ENCODE measurements at regions not wholly inside any gene's neighbourhood (a gene's known extent, or its start where the extent isn't known, plus 50 kb on each side); places are given as distances from the start of the nearest gene placed in this dataset.
A peak's percentile ranks its signal among the peaks of the same experiment; 100 is the strongest.

DNA sequence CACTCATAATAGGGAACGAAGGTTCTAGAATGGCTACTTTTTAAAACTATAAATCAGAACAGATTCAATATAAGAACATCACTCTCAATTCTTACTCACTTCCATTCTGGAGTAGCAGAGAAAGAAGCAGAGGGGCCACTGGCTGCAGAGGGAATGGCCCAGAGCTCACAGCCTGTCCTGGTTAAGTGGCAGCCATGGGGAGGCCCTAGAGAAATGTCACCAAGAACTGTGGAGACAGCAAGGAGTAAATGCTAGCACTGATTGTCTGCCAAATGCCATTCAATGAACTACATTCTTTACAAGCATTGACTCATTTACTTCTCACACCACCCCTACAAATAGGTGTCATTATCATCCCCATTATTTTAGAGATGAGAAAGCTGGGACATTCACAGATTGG, 74.6 kb upstream of the KCNMA1 start:
- Histone ChIP-seq H3K4me3 (no peak overlapping the region), H3K27ac (ENCODE audit: low read depth) (no peak overlapping the region), H3K79me2 (replicated peaks; ENCODE audit: insufficient read depth) (no peaks in the 10 kb centered on the region), H3K27me3 (ENCODE audit: insufficient read depth) (no peaks in the 10 kb centered on the region), H3F3A (replicated peaks; ENCODE audit: low read depth) (no peaks in the 10 kb centered on the region; the same call in 1 of the 2 replicates), H3K9me2 (ENCODE audit: insufficient read depth) (peaks cover 6% of the 10 kb centered on the region), H4K20me1 (replicated peaks; ENCODE audit: insufficient read depth) (no peaks in the 10 kb centered on the region), H3K36me3 (ENCODE audit: insufficient read depth) (no peaks in the 10 kb centered on the region; the same call in 1 of the 2 replicates), H3K4me2 (peak overlapping the region; percentile 45; the same call in 1 of the 2 replicates), H2AFZ (peak overlapping the region; percentile 94; the same call in 1 of the 2 replicates), H3K4me1 (ENCODE audit: insufficient read depth) (peaks cover 42% of the 10 kb centered on the region)
- Mint-ChIP-seq H3K27ac (no peak overlapping the region), H3K4me3 (no peak overlapping the region; the same call in 2 of the 3 replicates), H3K36me3 (ENCODE audit: low read depth) (no peaks in the 10 kb centered on the region), H3K9me3 (no peaks in the 10 kb centered on the region), H3K27me3 (ENCODE audit: insufficient read depth, low read depth, poor library complexity) (peaks cover 22% of the 10 kb centered on the region), H3K4me1 (peaks cover 42% of the 10 kb centered on the region)
- TF ChIP-seq JUNB (IDR thresholded peaks at IDR 0.05; ENCODE audit: unreplicated experiment) (no peak), ZNF114 (CRISPR knock-in tag; IDR thresholded peaks at IDR 0.05) (no peak), EZH2 (IDR thresholded peaks at IDR 0.05; ENCODE audit: low read depth, unreplicated experiment) (no peak), ZNF331 (CRISPR knock-in tag; IDR thresholded peaks at IDR 0.05; ENCODE audit: low read depth) (no peak), EZH2phosphoT487 (IDR thresholded peaks at IDR 0.05; ENCODE audit: unreplicated experiment) (no peak), STAT1 (IDR thresholded peaks at IDR 0.05; ENCODE audit: unreplicated experiment) (no peak), POLR2AphosphoS5 (IDR thresholded peaks at IDR 0.05; ENCODE audit: low read depth) (no peak), CREB1 (CRISPR knock-in tag; IDR thresholded peaks at IDR 0.05; ENCODE audit: low read depth) (no peak), NANOG (IDR thresholded peaks at IDR 0.05; ENCODE audit: borderline replicate concordance) (no peak)
- TF ChIP-seq, protein P1, sequence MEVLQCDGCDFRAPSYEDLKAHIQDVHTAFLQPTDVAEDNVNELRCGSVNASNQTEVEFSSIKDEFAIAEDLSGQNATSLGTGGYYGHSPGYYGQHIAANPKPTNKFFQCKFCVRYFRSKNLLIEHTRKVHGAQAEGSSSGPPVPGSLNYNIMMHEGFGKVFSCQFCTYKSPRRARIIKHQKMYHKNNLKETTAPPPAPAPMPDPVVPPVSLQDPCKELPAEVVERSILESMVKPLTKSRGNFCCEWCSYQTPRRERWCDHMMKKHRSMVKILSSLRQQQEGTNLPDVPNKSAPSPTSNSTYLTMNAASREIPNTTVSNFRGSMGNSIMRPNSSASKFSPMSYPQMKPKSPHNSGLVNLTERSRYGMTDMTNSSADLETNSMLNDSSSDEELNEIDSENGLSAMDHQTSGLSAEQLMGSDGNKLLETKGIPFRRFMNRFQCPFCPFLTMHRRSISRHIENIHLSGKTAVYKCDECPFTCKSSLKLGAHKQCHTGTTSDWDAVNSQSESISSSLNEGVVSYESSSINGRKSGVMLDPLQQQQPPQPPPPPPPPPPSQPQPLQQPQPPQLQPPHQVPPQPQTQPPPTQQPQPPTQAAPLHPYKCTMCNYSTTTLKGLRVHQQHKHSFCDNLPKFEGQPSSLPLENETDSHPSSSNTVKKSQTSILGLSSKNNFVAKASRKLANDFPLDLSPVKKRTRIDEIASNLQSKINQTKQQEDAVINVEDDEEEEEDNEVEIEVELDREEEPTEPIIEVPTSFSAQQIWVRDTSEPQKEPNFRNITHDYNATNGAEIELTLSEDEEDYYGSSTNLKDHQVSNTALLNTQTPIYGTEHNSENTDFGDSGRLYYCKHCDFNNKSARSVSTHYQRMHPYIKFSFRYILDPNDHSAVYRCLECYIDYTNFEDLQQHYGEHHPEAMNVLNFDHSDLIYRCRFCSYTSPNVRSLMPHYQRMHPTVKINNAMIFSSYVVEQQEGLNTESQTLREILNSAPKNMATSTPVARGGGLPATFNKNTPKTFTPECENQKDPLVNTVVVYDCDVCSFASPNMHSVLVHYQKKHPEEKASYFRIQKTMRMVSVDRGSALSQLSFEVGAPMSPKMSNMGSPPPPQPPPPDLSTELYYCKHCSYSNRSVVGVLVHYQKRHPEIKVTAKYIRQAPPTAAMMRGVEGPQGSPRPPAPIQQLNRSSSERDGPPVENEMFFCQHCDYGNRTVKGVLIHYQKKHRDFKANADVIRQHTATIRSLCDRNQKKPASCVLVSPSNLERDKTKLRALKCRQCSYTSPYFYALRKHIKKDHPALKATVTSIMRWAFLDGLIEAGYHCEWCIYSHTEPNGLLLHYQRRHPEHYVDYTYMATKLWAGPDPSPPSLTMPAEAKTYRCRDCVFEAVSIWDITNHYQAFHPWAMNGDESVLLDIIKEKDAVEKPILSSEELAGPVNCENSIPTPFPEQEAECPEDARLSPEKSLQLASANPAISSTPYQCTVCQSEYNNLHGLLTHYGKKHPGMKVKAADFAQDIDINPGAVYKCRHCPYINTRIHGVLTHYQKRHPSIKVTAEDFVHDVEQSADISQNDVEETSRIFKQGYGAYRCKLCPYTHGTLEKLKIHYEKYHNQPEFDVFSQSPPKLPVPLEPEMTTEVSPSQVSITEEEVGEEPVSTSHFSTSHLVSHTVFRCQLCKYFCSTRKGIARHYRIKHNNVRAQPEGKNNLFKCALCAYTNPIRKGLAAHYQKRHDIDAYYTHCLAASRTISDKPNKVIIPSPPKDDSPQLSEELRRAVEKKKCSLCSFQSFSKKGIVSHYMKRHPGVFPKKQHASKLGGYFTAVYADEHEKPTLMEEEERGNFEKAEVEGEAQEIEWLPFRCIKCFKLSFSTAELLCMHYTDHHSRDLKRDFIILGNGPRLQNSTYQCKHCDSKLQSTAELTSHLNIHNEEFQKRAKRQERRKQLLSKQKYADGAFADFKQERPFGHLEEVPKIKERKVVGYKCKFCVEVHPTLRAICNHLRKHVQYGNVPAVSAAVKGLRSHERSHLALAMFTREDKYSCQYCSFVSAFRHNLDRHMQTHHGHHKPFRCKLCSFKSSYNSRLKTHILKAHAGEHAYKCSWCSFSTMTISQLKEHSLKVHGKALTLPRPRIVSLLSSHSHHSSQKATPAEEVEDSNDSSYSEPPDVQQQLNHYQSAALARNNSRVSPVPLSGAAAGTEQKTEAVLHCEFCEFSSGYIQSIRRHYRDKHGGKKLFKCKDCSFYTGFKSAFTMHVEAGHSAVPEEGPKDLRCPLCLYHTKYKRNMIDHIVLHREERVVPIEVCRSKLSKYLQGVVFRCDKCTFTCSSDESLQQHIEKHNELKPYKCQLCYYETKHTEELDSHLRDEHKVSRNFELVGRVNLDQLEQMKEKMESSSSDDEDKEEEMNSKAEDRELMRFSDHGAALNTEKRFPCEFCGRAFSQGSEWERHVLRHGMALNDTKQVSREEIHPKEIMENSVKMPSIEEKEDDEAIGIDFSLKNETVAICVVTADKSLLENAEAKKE (CRISPR knock-in tag; IDR thresholded peaks at IDR 0.05): no peak
- TF ChIP-seq, protein P2, sequence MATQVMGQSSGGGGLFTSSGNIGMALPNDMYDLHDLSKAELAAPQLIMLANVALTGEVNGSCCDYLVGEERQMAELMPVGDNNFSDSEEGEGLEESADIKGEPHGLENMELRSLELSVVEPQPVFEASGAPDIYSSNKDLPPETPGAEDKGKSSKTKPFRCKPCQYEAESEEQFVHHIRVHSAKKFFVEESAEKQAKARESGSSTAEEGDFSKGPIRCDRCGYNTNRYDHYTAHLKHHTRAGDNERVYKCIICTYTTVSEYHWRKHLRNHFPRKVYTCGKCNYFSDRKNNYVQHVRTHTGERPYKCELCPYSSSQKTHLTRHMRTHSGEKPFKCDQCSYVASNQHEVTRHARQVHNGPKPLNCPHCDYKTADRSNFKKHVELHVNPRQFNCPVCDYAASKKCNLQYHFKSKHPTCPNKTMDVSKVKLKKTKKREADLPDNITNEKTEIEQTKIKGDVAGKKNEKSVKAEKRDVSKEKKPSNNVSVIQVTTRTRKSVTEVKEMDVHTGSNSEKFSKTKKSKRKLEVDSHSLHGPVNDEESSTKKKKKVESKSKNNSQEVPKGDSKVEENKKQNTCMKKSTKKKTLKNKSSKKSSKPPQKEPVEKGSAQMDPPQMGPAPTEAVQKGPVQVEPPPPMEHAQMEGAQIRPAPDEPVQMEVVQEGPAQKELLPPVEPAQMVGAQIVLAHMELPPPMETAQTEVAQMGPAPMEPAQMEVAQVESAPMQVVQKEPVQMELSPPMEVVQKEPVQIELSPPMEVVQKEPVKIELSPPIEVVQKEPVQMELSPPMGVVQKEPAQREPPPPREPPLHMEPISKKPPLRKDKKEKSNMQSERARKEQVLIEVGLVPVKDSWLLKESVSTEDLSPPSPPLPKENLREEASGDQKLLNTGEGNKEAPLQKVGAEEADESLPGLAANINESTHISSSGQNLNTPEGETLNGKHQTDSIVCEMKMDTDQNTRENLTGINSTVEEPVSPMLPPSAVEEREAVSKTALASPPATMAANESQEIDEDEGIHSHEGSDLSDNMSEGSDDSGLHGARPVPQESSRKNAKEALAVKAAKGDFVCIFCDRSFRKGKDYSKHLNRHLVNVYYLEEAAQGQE (IDR thresholded peaks at IDR 0.05; ENCODE audit: unreplicated experiment): no peak
- TF ChIP-seq, protein P3, sequence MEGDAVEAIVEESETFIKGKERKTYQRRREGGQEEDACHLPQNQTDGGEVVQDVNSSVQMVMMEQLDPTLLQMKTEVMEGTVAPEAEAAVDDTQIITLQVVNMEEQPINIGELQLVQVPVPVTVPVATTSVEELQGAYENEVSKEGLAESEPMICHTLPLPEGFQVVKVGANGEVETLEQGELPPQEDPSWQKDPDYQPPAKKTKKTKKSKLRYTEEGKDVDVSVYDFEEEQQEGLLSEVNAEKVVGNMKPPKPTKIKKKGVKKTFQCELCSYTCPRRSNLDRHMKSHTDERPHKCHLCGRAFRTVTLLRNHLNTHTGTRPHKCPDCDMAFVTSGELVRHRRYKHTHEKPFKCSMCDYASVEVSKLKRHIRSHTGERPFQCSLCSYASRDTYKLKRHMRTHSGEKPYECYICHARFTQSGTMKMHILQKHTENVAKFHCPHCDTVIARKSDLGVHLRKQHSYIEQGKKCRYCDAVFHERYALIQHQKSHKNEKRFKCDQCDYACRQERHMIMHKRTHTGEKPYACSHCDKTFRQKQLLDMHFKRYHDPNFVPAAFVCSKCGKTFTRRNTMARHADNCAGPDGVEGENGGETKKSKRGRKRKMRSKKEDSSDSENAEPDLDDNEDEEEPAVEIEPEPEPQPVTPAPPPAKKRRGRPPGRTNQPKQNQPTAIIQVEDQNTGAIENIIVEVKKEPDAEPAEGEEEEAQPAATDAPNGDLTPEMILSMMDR (conservative IDR thresholded peaks at IDR 0.05; ENCODE audit: low read depth in 2 of 2): no peak
- TF ChIP-seq, protein P4, sequence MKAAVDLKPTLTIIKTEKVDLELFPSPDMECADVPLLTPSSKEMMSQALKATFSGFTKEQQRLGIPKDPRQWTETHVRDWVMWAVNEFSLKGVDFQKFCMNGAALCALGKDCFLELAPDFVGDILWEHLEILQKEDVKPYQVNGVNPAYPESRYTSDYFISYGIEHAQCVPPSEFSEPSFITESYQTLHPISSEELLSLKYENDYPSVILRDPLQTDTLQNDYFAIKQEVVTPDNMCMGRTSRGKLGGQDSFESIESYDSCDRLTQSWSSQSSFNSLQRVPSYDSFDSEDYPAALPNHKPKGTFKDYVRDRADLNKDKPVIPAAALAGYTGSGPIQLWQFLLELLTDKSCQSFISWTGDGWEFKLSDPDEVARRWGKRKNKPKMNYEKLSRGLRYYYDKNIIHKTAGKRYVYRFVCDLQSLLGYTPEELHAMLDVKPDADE (IDR thresholded peaks at IDR 0.05): no peak
- DNase-seq (ENCODE audit: low spot score) (no peak), ATAC-seq (no peak)

Measured in GM23338 (cell line).